ENCODE measurements at regions not wholly inside any gene's neighbourhood (a gene's known extent, or its start where the extent isn't known, plus 50 kb on each side); places are given as distances from the start of the nearest gene placed in this dataset.

GRCh38 chr4:174135530-174135929 lies 147.9 kb downstream of the FBXO8 start:
- WGBS, 2 experiments (ENCODE audit: extremely low coverage in 1 of 2, insufficient coverage in 1 of 2, insufficient read length in 1 of 2, insufficient replicate concordance in 2 of 2, low coverage in 1 of 2, low lambda C conversion rate in 2 of 2, missing lambda C conversion rate in 1 of 2), result 82% methylated on average over 1 of the region's 1 CpG; no CpG with 5 or more reads in 1 of the 2 experiments
- ChIA-PET CTCF (ENCODE audit: partially characterized antibody) (interaction anchor here (1.3 kb wide), 1 partner anchor 11 kb away, joined by 4 read pairs; no protein-coding TSS in a partner anchor), POLR2A (ENCODE audit: partially characterized antibody) (no interaction called here)
- Histone ChIP-seq H3K4ac (replicated peaks; ENCODE audit: insufficient read length, low read depth, low read length) (no peak overlapping the region), H3K4me2 (ENCODE audit: insufficient read depth in 1 of 2, low read depth in 2 of 2, low read length in 2 of 2) (no peak overlapping the region; a peak in 2 of 4 replicates), H2AFZ (ENCODE audit: low read length) (no peak overlapping the region), H2AK5ac (ENCODE audit: low read depth, low read length) (no peak overlapping the region), H3K36me3 (ENCODE audit: control insufficient read depth in 2 of 4, insufficient read depth in 4 of 4, low read length in 3 of 4) (no peaks in the 10 kb centered on the region), H4K91ac (replicated peaks; ENCODE audit: insufficient read length, low read length) (no peak overlapping the region), H4K20me1 (replicated peaks in 1 of 2; ENCODE audit: control insufficient read depth in 1 of 2, insufficient read depth in 2 of 2, low read length in 2 of 2) (no peaks in the 10 kb centered on the region), H3K4me1 (replicated peaks in 1 of 4; ENCODE audit: control insufficient read depth in 3 of 4, insufficient read depth in 4 of 4, low read length in 3 of 4) (peaks cover 0 to 5% (median 2%) of the 10 kb centered on the region in 4 experiments; a peak in 2 of 7 replicates), H3K79me1 (ENCODE audit: low read depth, low read length) (no peaks in the 10 kb centered on the region), H3K27ac (ENCODE audit: low read depth, low read length) (no peak overlapping the region), H4K5ac (ENCODE audit: insufficient read length, low read depth, low read length) (no peak overlapping the region), H3K9ac (replicated peaks in 1 of 4; ENCODE audit: extremely low read depth in 1 of 4, low read depth in 3 of 4, low read length in 3 of 4) (no peak overlapping the region), H3K56ac (replicated peaks; ENCODE audit: insufficient read length, low read depth, low read length) (no peak overlapping the region), H3K23me2 (ENCODE audit: low read depth, low read length) (no peaks in the 10 kb centered on the region), H2BK120ac (replicated peaks; ENCODE audit: low read depth, low read length) (no peak overlapping the region), H3K4me3 (ENCODE audit: extremely low read depth in 1 of 4, insufficient read depth in 2 of 4, low read depth in 3 of 4, low read length in 4 of 4) (no peak overlapping the region), H4K8ac (ENCODE audit: extremely low read depth, insufficient read depth, low read length) (no peak overlapping the region), H2BK12ac (ENCODE audit: low read depth, low read length) (no peak overlapping the region), H3K14ac (ENCODE audit: insufficient read length) (no peak overlapping the region), H2BK5ac (ENCODE audit: low read depth, low read length) (no peak overlapping the region), H3K18ac (ENCODE audit: extremely low read depth, low read length) (no peak overlapping the region), H3K9me3 (ENCODE audit: insufficient read depth in 2 of 2, low read depth in 1 of 2, low read length in 1 of 2) (no peaks in the 10 kb centered on the region), H3K27me3 (replicated peaks in 1 of 4; ENCODE audit: control insufficient read depth in 3 of 4, extremely low read depth in 1 of 4, insufficient read depth in 3 of 4, low read length in 3 of 4) (no peaks in the 10 kb centered on the region), H3K23ac (ENCODE audit: insufficient read length) (no peak overlapping the region), H2BK20ac (ENCODE audit: low read length) (no peak overlapping the region), H3K79me2 (ENCODE audit: control insufficient read depth in 1 of 2, insufficient read depth in 2 of 2, low read length in 2 of 2) (no peaks in the 10 kb centered on the region), H2BK15ac (ENCODE audit: low read length) (no peak overlapping the region)
- no peak for TF ChIP-seq CREB1 (IDR thresholded peaks at IDR 0.05)
- DNase-seq (ENCODE audit: low read depth in 1 of 2, low spot score in 2 of 2) (no peak), FAIRE-seq (no peak)
